Glomerular endothelial cell (primary cell): ENCODE measurements at regions not wholly inside any gene's neighbourhood (a gene's known extent, or its start where the extent isn't known, plus 50 kb on each side); places are given as distances from the start of the nearest gene placed in this dataset.
"Not testable (repeated sequence)": the region's sequence is repeated elsewhere in the genome, so short reads cannot be mapped to it uniquely, and the experiment has no call there.

Source experiments
- DNase-seq: peaks from one replicate; pipeline ENCODE4 v3.0.0-alpha.2; 2011; ENCODE audit warnings: low read depth, low spot score; ENCODE audit errors: extremely low read depth

GRCh38 chr3:103564116-103564515, 1129.3 kb downstream of the ZPLD1 start:
- DNase-seq: not testable (repeated sequence)

DNA sequence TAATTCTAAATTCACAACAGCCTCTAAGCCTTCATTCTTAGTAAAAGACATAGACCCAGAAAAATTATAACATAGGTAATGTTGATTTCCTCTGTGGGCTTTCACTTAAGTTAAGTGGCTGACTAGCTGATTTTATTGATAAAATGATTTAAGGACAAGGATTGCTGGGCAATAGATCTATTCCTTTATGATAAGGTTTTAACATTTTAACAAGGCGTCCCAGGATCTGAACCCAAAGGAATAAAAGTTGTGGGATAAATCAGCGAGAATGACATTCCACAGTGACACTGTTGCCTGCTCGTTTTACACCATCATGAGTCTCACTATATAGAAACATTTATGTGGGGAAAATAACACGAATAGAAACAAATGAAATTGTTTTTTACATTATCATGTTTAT, 1151.0 kb downstream of the ZPLD1 start:
- no peak for DNase-seq

GRCh38 chr3:103589770-103590169, 1155.0 kb downstream of the ZPLD1 start:
- DNase-seq: no peak

DNA sequence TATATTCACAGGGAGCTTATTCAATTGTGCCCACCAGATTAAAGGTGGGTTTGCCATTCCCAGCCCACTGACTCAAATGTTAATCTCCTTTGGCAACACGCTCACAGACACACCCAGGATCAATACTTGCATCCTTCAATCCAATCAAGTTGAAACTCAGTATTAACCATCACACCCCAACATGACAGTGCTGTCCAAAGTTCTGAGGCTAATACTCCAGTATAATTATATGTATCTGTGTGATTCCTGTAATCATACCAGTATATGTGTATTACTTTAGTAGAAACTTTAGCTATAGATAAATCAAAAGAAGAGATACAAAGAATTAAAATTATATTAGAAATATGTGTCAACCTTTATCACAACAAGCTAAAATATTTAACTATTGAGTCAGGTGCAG, 1166.0 kb downstream of the ZPLD1 start:
- DNase-seq: no peak

GRCh38 chr3:103601666-103602065, 1166.9 kb downstream of the ZPLD1 start:
- no peak for DNase-seq

- DNase-seq: no peak
Measured at GRCh38 chr3:103609472-103609871, 1174.7 kb downstream of the ZPLD1 start.

- DNase-seq: no peak
Measured at GRCh38 chr3:103613397-103614156, 1178.8 kb downstream of the ZPLD1 start.

DNA sequence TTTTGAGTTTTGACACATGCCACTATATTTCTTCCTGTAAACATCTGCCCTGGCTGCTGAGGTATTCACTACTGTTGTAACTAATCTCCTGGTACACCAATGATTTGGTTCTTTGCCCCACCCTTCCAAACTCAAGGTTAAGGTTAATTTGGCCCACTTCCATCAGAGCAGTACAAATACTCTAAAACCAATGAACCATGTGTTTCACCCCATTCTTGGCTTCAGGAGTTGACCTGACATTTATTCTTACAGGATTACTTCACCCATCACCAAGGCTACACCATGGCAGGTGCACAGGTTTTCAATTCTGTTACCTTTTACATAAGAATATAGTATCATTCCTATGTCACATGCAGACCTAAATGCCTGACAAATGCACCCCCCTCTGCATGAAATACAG, 1179.9 kb downstream of the ZPLD1 start:
- DNase-seq: no peak

- no peak for DNase-seq
Measured at GRCh38 chr3:103617961-103618360, 1183.1 kb downstream of the ZPLD1 start.

- no peak for DNase-seq
Measured at GRCh38 chr3:103624271-103624670, 1189.5 kb downstream of the ZPLD1 start.

DNA sequence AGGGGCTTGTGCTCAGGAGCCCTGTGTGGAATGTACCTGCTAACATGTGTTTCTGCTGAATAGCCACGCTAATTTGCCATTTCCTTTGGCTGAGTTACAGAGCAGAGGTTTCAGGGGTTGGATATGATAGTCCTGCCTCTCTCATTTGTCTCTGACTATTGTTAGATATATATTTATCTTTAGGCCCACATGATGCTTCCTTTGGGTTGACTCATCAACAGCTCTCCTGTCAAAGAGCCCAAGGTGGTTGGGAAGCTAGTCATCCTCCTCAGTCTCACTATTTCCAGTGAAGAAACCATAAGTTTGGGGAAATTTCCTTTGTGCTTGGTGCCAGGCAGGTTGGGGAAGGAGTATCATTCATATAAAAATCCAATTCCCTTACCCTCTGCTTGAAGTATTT, 1194.6 kb downstream of the ZPLD1 start:
- DNase-seq: no peak

DNA sequence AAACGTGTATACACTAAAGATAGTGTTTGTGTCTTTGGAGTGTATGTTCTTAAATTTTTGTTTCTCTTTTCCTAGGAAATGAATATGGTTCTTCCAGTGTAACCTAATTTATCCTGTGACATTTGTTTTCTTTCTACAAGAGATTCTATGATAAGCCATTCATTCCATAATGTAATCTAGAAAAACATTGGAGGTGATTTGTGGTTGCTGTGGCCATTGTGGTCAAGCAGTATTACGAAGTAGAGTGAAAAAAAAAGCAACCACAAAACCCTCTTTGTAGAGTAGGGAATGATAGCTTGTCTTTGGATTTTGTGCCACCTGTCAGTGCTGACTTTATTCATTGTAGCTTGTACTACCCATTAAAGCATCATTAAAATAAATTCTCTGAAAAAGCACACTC, 1209.6 kb downstream of the ZPLD1 start:
- no peak for DNase-seq

- no peak for DNase-seq
Measured at GRCh38 chr3:103653996-103654395, 1219.2 kb downstream of the ZPLD1 start.

GRCh38 chr3:103657756-103658155, 1222.9 kb downstream of the ZPLD1 start:
- DNase-seq: no peak

DNA sequence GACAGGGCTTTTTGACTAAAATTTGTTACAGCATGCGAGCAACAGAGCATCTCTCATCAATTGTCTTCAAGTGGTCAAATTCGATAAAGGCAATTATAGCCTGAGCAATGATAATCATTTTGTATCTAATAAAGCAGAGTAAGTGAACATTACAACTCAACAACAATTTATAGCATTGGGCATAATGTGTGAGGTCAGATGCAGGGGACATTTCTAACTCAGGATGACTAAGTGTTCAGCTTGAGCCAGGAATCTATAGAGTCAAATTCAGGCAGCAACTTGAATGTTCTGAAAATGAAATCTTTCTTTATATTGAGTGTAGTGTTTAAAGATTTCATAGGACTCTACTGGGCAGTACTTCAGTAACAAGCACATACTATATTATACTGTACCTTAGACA, 1226.0 kb downstream of the ZPLD1 start:
- no peak for DNase-seq

DNA sequence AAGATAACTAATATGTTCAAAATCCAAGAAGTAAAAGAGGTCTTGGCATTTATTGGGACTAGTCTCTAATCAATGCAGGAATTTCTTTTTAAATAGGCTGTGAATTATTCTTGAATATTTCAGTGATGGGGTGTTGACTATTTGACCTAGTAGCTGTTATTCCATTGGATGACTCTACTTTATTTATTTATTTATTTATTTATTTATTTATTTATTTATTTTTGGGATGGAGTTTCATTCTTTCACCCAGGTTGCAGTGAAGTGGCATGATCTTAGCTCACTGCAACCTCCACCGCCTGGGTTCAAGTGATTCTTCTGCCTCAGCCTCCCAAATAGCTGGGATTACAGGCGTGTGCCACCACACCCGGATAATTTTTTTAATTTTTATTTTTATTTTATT, 1227.8 kb downstream of the ZPLD1 start:
- no peak for DNase-seq

DNA sequence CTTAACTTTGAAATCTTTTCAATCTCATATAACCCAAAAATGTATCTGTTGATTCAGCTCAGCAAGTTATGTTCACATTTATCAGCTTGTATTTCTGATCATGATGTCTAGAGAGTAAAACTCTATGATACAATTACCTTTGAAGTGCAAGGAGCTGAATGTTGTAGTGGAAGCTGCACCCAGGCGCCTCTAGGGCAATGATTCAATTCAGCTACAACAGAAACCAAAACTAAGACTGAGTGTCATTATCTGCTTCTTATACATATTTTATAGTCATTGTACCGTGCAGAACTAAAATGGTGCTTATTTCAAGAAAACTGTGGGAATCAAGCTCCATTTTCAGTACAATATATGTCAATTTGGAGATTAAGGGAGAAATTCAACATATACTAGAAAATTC, 1237.5 kb downstream of the ZPLD1 start:
- DNase-seq: no peak

- DNase-seq: no peak
Measured at GRCh38 chr3:103684904-103685303, 1250.1 kb downstream of the ZPLD1 start.

DNA sequence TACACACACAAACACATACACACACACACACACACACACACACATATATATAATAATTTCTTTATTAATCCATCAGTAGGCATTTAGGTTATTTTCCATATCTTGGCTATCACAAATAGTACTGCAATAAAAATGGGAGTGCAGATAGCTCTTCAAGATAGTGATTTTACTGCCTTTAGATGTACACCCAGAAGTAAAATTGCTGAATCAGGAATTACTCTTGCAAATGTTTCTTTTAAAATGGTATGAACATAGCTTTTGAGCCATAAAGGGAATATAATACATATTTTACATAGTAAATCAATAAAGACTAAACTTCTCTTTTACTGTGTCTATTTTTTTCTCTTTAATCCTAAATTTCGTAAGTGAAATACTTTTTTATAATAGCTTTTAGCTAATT, 1251.1 kb downstream of the ZPLD1 start:
- DNase-seq: no peak

- DNase-seq: no peak
Measured at GRCh38 chr3:103690536-103690935, 1255.7 kb downstream of the ZPLD1 start.

DNA sequence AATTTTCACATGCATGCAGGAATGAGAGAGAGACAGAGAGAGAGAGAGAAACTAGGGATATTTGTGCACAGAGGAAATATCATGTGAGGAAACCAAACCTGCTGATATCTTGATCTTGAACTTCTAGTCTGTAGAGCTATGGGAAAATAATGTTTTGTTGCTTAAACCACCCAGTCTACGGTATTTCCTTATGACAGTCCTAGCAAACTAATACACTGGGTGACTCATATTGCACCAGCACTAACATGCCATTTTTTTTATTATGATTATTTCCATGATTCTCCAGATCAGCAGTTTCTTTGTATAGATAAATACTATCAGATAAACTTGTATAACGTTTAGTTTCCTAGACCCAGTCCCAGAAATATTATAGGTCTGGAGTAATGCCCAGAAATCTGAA, 1259.0 kb downstream of the ZPLD1 start:
- DNase-seq: no peak

- DNase-seq: no peak
Measured at GRCh38 chr3:103698646-103699045, 1263.8 kb downstream of the ZPLD1 start.

DNA sequence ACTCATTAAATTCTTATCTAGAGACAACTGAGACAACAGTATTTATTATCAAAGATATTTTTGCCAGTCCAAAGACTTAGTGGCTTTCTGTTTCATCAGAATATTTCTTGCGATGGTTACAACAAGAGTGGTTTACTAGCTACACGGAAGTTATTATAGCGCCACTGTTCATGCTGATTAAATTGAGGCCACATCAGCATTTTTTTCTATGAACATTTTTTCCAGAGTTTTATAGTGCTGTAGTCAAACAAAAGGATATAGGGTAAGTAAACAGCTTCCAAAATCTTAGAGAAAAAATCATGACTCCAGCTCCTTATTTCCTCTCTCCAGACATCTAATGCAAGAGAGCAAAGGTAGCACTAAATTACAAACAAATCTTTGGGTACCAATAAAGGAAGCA, 1264.4 kb downstream of the ZPLD1 start:
- DNase-seq: no peak
